ENCODE measurements at regions not wholly inside any gene's neighbourhood (a gene's known extent, or its start where the extent isn't known, plus 50 kb on each side); places are given as distances from the start of the nearest gene placed in this dataset.

- TF ChIP-seq EZH2 (IDR thresholded peaks at IDR 0.05) (no peak), POLR2AphosphoS5 (IDR thresholded peaks at IDR 0.05; ENCODE audit: borderline replicate concordance, low read depth, low read length) (no peak)
Observed at GRCh38 chr6:166729658-166730057, 102.6 kb upstream of the RPS6KA2 start.
